ENCODE measurements at regions not wholly inside any gene's neighbourhood (a gene's known extent, or its start where the extent isn't known, plus 50 kb on each side); places are given as distances from the start of the nearest gene placed in this dataset.

DNA sequence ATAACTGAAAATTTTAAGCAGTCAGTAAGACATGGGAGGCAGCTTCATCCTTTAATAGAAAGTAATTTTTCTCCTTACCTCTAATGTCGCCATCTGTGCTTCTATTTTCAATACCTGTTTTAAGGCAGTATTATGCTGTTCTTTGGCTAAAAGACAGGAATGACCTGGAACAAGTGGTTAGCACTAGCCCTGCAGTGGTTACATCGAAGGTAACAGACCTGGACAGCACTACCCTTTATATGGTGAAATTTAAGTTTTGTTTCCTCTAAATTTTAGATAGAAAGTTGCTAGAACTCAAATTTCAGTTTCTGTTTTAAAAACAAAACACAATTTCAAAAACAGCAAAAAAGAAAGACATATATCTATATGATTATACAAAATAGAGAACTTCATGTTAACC, 534.1 kb upstream of the CDH6 start:
- Histone ChIP-seq H3K9me3 (ENCODE audit: control insufficient read depth in 1 of 2, low read length in 2 of 2) (no peaks in the 10 kb centered on the region), H3K27me3 (ENCODE audit: low read depth, low read length) (no peaks in the 10 kb centered on the region), H3K27ac (ENCODE audit: low read length) (no peak overlapping the region), H3K4me3 (ENCODE audit: low read depth in 1 of 2, low read length in 2 of 2) (no peak overlapping the region), H3K36me3 (ENCODE audit: control insufficient read depth in 1 of 2, insufficient read depth in 2 of 2, low read length in 2 of 2) (no peaks in the 10 kb centered on the region), H3K4me1 (ENCODE audit: control insufficient read depth in 1 of 2, insufficient read depth in 2 of 2, low read length in 2 of 2) (no peaks in the 10 kb centered on the region)

DNA sequence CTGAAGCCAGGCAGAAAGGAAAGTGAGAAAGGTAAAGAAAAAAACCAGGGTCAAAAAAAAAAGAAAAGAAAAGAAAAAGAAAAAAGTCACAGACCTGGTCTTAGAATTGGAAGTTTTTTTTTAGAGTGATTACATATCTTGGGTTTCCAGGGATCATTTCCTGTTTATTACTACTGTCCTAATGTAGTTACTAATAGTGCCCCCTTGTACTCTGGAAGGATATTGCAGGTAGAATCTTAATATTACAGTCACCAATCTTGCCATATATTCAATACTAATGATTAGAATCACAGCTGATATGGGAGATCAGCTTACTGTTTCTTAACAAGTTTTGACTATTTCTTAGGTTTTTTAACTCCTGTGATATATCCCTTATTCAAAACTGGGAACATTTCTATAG, 543.2 kb upstream of the CDH6 start:
- Histone ChIP-seq H3K4me1 (ENCODE audit: control insufficient read depth in 1 of 2, insufficient read depth in 2 of 2, low read length in 2 of 2) (no peaks in the 10 kb centered on the region), H3K27me3 (ENCODE audit: low read depth, low read length) (no peaks in the 10 kb centered on the region), H3K4me3 (ENCODE audit: low read depth in 1 of 2, low read length in 2 of 2) (no peak overlapping the region), H3K36me3 (ENCODE audit: control insufficient read depth in 1 of 2, insufficient read depth in 2 of 2, low read length in 2 of 2) (no peaks in the 10 kb centered on the region), H3K9me3 (ENCODE audit: control insufficient read depth in 1 of 2, low read length in 2 of 2) (no peaks in the 10 kb centered on the region), H3K27ac (ENCODE audit: low read length) (no peak overlapping the region)

DNA sequence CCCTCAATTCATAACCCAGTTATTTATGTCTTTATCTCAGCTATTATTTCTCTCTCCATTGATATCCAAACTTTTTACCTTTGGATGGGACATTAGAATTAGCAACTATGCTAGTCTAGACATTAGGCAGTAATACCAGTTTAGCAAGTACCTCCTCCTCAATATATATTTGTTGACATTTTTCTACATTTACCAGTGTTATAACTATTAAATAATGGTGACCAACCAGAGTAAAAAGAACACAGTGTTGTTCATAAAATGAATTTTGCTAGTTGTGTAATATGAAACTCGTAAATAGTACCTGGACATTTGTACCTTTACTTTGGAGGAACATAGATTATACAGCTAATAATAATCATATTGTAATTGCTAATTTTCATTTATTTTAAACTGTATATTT, 554.6 kb upstream of the CDH6 start:
- no peaks in the 10 kb centered on the region for H3K4me1 ChIP-seq (ENCODE audit: control insufficient read depth in 1 of 2, insufficient read depth in 2 of 2, low read length in 2 of 2)
- no peaks in the 10 kb centered on the region for H3K36me3 ChIP-seq (ENCODE audit: control insufficient read depth in 1 of 2, insufficient read depth in 2 of 2, low read length in 2 of 2)
- peaks cover 0 to 8% of the 10 kb centered on the region in 2 donors for H3K9me3 ChIP-seq (ENCODE audit: control insufficient read depth in 1 of 2, low read length in 2 of 2)
- no peak overlapping the region for H3K4me3 ChIP-seq (ENCODE audit: low read depth in 1 of 2, low read length in 2 of 2)
- no peaks in the 10 kb centered on the region for H3K27me3 ChIP-seq (ENCODE audit: low read depth, low read length)
- H3K27ac ChIP-seq (ENCODE audit: low read length) = no peak overlapping the region

DNA sequence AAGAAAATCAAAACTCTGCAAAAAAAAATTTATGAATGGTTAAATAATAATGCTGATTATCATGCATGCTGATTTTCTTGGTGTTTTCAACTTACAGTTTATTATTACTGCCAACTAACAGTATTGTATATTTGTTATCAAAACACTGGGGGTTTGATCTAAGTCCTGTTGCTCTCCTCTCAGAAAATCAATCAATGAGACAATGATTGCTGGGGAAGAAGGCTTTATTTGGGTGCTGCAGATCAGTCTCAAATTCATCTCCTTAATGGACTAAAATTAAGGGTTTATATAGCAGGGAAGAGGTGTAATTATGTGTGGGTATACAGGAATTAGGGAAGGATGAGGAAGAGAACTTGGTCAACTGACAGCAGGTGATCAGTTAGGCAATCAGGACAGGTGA, 565.5 kb upstream of the CDH6 start:
- H3K27ac ChIP-seq (ENCODE audit: low read length) = no peak overlapping the region

DNA sequence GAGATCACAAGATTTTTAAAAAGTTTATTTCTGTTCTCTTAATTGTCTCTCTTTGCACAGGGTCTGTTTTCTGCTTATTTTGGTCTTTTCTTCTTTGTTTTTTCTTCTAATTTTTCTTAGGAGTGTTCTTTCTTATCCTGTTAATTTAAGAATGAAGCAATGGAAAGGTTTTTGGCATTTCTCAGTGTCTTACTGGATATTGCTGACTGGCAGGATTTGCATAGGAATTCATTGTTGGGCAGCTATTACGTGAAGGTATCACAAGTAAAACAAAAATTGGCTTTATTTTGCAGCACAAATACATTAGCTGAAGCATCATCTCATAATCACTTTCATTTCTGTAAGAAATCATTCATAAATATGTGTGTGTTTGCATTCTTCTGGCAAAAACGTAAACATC, 566.9 kb upstream of the CDH6 start:
- Histone ChIP-seq H3K36me3 (ENCODE audit: control insufficient read depth in 1 of 2, insufficient read depth in 2 of 2, low read length in 2 of 2) (no peaks in the 10 kb centered on the region), H3K27ac (ENCODE audit: low read length) (no peak overlapping the region), H3K4me1 (ENCODE audit: control insufficient read depth in 1 of 2, insufficient read depth in 2 of 2, low read length in 2 of 2) (no peaks in the 10 kb centered on the region), H3K9me3 (ENCODE audit: control insufficient read depth in 1 of 2, low read length in 2 of 2) (peaks cover 0 to 5% of the 10 kb centered on the region in 2 donors), H3K4me3 (ENCODE audit: low read depth in 1 of 2, low read length in 2 of 2) (no peak overlapping the region), H3K27me3 (ENCODE audit: low read depth, low read length) (no peaks in the 10 kb centered on the region)

More for the DNA sequence above, 565.5 kb upstream of the CDH6 start:
- Histone ChIP-seq H3K27me3 (ENCODE audit: low read depth, low read length) (no peaks in the 10 kb centered on the region), H3K9me3 (ENCODE audit: control insufficient read depth in 1 of 2, low read length in 2 of 2) (peaks cover 0 to 5% of the 10 kb centered on the region in 2 donors), H3K4me1 (ENCODE audit: control insufficient read depth in 1 of 2, insufficient read depth in 2 of 2, low read length in 2 of 2) (no peaks in the 10 kb centered on the region), H3K36me3 (ENCODE audit: control insufficient read depth in 1 of 2, insufficient read depth in 2 of 2, low read length in 2 of 2) (no peaks in the 10 kb centered on the region), H3K4me3 (ENCODE audit: low read depth in 1 of 2, low read length in 2 of 2) (no peak overlapping the region)

DNA sequence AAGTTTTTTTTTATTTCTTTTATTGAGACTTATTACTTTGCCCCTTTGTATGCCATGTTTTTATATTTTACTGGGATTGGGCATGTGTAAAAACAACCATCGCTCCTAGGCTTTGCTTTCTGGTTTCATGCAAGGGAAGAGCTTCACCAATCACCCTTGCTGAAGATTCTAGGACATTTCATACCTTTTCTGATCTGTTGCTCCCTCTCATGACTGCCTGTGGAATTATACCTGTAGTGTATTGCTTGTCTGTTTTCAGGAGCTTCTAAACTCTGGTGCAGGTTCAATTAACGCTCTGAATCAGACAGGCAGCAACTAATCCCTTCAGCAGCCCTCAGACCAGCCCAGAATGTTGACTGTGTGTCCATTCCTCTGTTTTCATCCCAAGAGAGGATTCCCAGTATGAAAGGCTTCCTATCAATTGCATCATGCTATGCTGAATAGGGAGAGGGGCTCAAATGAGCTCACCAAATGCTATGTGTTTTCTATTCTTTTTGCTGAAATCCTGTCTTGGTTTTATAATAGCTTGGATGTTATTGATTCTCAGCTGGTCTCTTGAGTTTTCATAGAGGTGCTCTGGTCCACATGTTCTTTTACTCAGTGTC, 572.9 kb upstream of the CDH6 start:
- no peaks in the 10 kb centered on the region for H3K27me3 ChIP-seq (ENCODE audit: low read depth, low read length)
- no peaks in the 10 kb centered on the region for H3K36me3 ChIP-seq (ENCODE audit: control insufficient read depth in 1 of 2, insufficient read depth in 2 of 2, low read length in 2 of 2)
- no peaks in the 10 kb centered on the region for H3K4me1 ChIP-seq (ENCODE audit: control insufficient read depth in 1 of 2, insufficient read depth in 2 of 2, low read length in 2 of 2)
- peaks cover 0 to 5% of the 10 kb centered on the region in 2 donors for H3K9me3 ChIP-seq (ENCODE audit: control insufficient read depth in 1 of 2, low read length in 2 of 2)
- H3K27ac ChIP-seq (ENCODE audit: low read length) = no peak overlapping the region
- no peak overlapping the region for H3K4me3 ChIP-seq (ENCODE audit: low read depth in 1 of 2, low read length in 2 of 2)

DNA sequence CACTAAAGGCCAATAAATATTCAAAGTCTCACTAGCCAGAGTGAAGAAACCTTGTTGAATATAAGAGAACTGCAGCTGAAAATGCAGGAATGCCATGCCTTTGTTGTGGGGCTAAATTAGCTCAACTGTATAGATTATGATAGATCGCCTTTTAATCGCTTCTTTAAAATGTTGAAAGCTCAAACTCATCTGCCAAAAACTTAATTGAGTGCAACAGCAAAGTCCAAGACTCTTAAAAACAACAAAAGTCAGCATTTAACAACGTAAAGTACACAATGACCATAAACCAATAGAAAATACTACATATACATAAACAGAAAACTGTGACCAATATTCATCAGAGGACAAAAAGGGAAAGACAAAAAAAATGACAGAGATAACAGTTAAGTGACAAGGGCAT, 585.0 kb upstream of the CDH6 start:
- no peaks in the 10 kb centered on the region for H3K27me3 ChIP-seq (ENCODE audit: low read depth, low read length)
- H3K9me3 ChIP-seq (ENCODE audit: control insufficient read depth in 1 of 2, low read length in 2 of 2) = no peaks in the 10 kb centered on the region
- no peaks in the 10 kb centered on the region for H3K4me1 ChIP-seq (ENCODE audit: control insufficient read depth in 1 of 2, insufficient read depth in 2 of 2, low read length in 2 of 2)
- no peak overlapping the region for H3K27ac ChIP-seq (ENCODE audit: low read length)
- no peaks in the 10 kb centered on the region for H3K36me3 ChIP-seq (ENCODE audit: control insufficient read depth in 1 of 2, insufficient read depth in 2 of 2, low read length in 2 of 2)
- H3K4me3 ChIP-seq (ENCODE audit: low read depth in 1 of 2, low read length in 2 of 2) = no peak overlapping the region

DNA sequence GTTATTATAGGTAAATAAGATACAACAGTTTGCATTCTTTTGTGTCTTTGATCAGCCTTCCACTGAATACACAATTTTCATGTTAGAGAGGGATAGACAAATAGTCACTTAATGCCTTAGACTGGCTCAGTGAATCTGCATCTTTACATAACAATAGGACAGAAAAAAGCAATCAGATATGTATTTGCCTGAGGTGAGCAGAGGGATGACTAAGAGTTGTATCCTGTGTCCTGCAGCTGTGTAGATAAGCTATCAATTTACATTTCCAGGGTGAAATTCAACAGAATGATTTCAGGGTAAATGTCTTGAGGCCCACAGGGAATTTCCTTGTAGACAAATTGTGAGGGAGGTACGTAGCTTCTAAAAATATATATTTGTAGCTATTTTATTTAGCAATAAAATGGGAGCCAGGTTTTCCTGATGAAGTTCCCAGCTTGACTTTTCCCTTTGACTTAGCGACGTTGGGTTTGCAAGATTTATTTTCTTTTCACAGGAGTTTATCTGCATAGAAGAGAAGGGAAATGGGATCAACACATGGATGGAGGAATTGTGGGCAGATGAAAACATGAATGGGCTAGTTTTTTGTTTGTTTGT, 586.1 kb upstream of the CDH6 start:
- no peaks in the 10 kb centered on the region for H3K9me3 ChIP-seq (ENCODE audit: control insufficient read depth in 1 of 2, low read length in 2 of 2)
- no peaks in the 10 kb centered on the region for H3K4me1 ChIP-seq (ENCODE audit: control insufficient read depth in 1 of 2, insufficient read depth in 2 of 2, low read length in 2 of 2)
- no peak overlapping the region for H3K27ac ChIP-seq (ENCODE audit: low read length)
- no peaks in the 10 kb centered on the region for H3K36me3 ChIP-seq (ENCODE audit: control insufficient read depth in 1 of 2, insufficient read depth in 2 of 2, low read length in 2 of 2)
- no peaks in the 10 kb centered on the region for H3K27me3 ChIP-seq (ENCODE audit: low read depth, low read length)
- H3K4me3 ChIP-seq (ENCODE audit: low read depth in 1 of 2, low read length in 2 of 2) = no peak overlapping the region

DNA sequence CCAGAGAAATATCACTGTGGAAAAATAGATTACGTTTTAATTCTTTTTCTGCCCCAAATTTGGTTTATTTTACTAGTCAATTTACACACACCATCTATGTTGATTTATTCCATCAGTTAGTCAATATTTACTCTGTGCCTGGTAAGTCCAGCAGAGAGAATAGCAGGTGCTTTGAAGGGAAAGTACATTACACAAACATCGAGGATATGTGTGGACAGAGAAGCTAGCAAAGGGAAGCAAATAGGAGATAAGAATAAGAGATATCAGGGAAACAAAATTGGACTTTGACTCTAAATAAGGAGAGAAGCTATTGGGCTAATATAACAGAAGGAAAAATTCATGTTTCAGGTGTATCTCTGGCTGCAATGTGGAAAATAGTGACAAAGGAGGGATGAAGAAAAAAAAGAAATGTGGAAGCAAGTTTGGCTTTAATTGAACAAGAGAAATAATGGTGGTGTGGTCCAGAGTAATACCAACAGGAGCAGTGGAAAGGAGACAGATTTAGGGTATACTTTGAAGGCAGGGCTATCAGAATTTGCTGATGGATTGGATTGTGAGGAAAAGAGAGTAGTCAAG, 587.7 kb upstream of the CDH6 start:
- no peak overlapping the region for H3K27ac ChIP-seq (ENCODE audit: low read length)
- H3K4me3 ChIP-seq (ENCODE audit: low read depth in 1 of 2, low read length in 2 of 2) = no peak overlapping the region
- no peaks in the 10 kb centered on the region for H3K9me3 ChIP-seq (ENCODE audit: control insufficient read depth in 1 of 2, low read length in 2 of 2)
- H3K27me3 ChIP-seq (ENCODE audit: low read depth, low read length) = no peaks in the 10 kb centered on the region
- no peaks in the 10 kb centered on the region for H3K4me1 ChIP-seq (ENCODE audit: control insufficient read depth in 1 of 2, insufficient read depth in 2 of 2, low read length in 2 of 2)
- H3K36me3 ChIP-seq (ENCODE audit: control insufficient read depth in 1 of 2, insufficient read depth in 2 of 2, low read length in 2 of 2) = no peaks in the 10 kb centered on the region

DNA sequence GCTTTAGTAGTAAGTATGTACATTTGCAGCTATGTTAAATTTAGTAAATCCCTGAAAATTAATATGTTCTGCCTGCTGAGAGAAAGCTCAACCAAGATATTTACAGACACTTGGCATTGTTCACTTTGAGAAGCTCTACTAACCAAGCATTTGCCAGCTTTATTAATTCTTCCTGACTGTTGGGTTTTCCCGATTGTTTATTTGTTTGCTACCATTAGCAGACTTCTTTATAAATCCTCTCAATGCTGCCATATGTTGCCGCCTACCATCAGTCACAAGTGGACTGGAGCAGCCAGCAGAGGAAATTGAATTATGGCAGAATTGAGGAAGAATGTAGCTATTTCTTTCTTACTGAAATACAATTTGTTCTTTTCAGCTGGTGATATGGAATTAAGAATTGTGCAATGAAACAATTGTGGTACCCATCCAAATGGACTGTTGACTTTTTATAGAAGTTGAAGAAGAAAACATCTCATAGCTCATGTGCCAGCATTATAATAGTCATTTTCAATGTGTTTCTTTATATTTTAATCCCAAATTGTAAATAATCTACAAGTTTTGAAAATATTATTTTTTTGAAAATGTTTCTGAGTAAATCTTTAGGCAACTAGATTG, 588.7 kb upstream of the CDH6 start:
- no peak overlapping the region for H3K4me3 ChIP-seq (ENCODE audit: low read depth in 1 of 2, low read length in 2 of 2)
- no peaks in the 10 kb centered on the region for H3K36me3 ChIP-seq (ENCODE audit: control insufficient read depth in 1 of 2, insufficient read depth in 2 of 2, low read length in 2 of 2)
- H3K4me1 ChIP-seq (ENCODE audit: control insufficient read depth in 1 of 2, insufficient read depth in 2 of 2, low read length in 2 of 2) = no peaks in the 10 kb centered on the region
- H3K27ac ChIP-seq (ENCODE audit: low read length) = no peak overlapping the region
- no peaks in the 10 kb centered on the region for H3K27me3 ChIP-seq (ENCODE audit: low read depth, low read length)
- H3K9me3 ChIP-seq (ENCODE audit: control insufficient read depth in 1 of 2, low read length in 2 of 2) = no peaks in the 10 kb centered on the region

DNA sequence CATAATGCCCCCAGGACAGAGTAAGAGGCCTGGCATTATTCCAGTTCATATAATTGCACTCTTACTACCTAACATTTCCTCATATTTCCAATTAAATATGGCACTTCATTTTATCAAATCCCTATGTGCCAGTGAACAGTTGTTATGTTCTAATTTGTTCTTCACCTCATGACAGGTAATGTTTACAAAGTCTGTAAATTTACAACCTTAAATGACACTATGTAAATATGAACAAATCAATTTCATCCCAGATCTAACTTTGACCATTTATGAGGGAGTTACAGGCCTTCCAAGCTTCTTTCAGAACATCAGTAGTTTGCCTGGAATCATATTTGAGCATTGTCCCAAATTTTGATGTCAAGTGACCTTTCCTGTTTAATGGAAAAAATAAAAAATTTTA, 592.6 kb upstream of the CDH6 start:
- H3K36me3 ChIP-seq (ENCODE audit: control insufficient read depth in 1 of 2, insufficient read depth in 2 of 2, low read length in 2 of 2) = no peaks in the 10 kb centered on the region

More for the DNA sequence above, 592.6 kb upstream of the CDH6 start:
- H3K27ac ChIP-seq (ENCODE audit: low read length) = no peak overlapping the region
- H3K27me3 ChIP-seq (ENCODE audit: low read depth, low read length) = no peaks in the 10 kb centered on the region
- no peak overlapping the region for H3K4me3 ChIP-seq (ENCODE audit: low read depth in 1 of 2, low read length in 2 of 2)
- no peaks in the 10 kb centered on the region for H3K9me3 ChIP-seq (ENCODE audit: control insufficient read depth in 1 of 2, low read length in 2 of 2)
- no peaks in the 10 kb centered on the region for H3K4me1 ChIP-seq (ENCODE audit: control insufficient read depth in 1 of 2, insufficient read depth in 2 of 2, low read length in 2 of 2)

Measured in muscle layer of duodenum (tissue), 2 donors.